K562 (cell line): ENCODE measurements at regions not wholly inside any gene's neighbourhood (a gene's known extent, or its start where the extent isn't known, plus 50 kb on each side); places are given as distances from the start of the nearest gene placed in this dataset.

ENCODE experiments used
- ATF1 ChIP-seq, 2 experiments: fragments of 450-650 bp in 1 of 2; IDR thresholded peaks; 2 replicates each; pipeline ENCODE4 v1.6.1; 2016; ENCODE audit warnings: missing compliant biosample characterization in 1 of 2, missing genetic modification characterization in 1 of 2
- BMI1 ChIP-seq: fragments of 150-350 bp; IDR thresholded peaks from 2 replicates; pipeline ENCODE4 v1.6.1; 2014; ENCODE audit warnings: low read length
- CBFB ChIP-seq: sonication (generic); formaldehyde crosslinking; IDR thresholded peaks from 2 replicates; pipeline ENCODE4 v1.4.0; 2020; ENCODE audit warnings: mild to moderate bottlenecking, missing genetic modification reagents
- CC2D1A ChIP-seq: fragments of 450-650 bp; IDR thresholded peaks from 2 replicates; pipeline ENCODE4 v1.6.1; 2017; ENCODE audit warnings: mild to moderate bottlenecking
- CREB1 ChIP-seq, 2 experiments: sonication (generic) in 1 of 2; formaldehyde crosslinking in 1 of 2; IDR thresholded peaks; 2 replicates each; pipeline versions ENCODE4 v1.6.1 to v1.8.0; 2012 to 2022; ENCODE audit warnings: inconsistent platforms in 1 of 2, mild to moderate bottlenecking in 1 of 2, missing genetic modification reagents in 1 of 2, moderate library complexity in 1 of 2
- CTBP1 ChIP-seq: fragments of 450-650 bp; IDR thresholded peaks from 2 replicates; pipeline ENCODE4 v1.6.1; 2016; ENCODE audit warnings: borderline replicate concordance
- DACH1 ChIP-seq: fragments of 450-650 bp; IDR thresholded peaks from 2 replicates; pipeline ENCODE4 v1.6.1; 2018; ENCODE audit not compliant: partially characterized antibody
- FOXA3 ChIP-seq, 2 experiments: fragments of 450-650 bp in 1 of 2; sonication (generic) in 1 of 2; formaldehyde crosslinking; IDR thresholded peaks in 1 of 2; conservative IDR thresholded peaks in 1 of 2; 2 replicates each; pipeline versions ENCODE4 v1.4.0 to v1.8.0; 2020 to 2022; ENCODE audit warnings: mild to moderate bottlenecking in 2 of 2, missing genetic modification reagents in 1 of 2
- GATAD2B ChIP-seq: fragments of 450-650 bp; IDR thresholded peaks from 2 replicates; pipeline ENCODE4 v1.6.1; 2017; ENCODE audit warnings: mild to moderate bottlenecking, borderline replicate concordance
- JUN ChIP-seq, 2 experiments: sonication (generic) in 1 of 2; formaldehyde crosslinking in 1 of 2; IDR thresholded peaks; 2 replicates each; pipeline versions ENCODE4 v1.6.1 to v1.8.0; 2012 to 2022; ENCODE audit warnings: borderline replicate concordance in 2 of 2, mild to moderate bottlenecking in 2 of 2, improper control_type of control experiment in 1 of 2, low read depth in 1 of 2, low read length in 1 of 2, missing genetic modification reagents in 1 of 2
- KLF16 ChIP-seq: IDR thresholded peaks from 2 replicates; pipeline ENCODE4 v1.6.1; 2016; ENCODE audit warnings: antibody characterized with exemption
- MIER1 ChIP-seq: fragments of 450-650 bp; IDR thresholded peaks from 2 replicates; pipeline ENCODE4 v1.6.1; 2016; ENCODE audit warnings: antibody characterized with exemption, mild to moderate bottlenecking, low read depth
- MYC ChIP-seq, 2 experiments: fragments of 250-450 bp in 1 of 2; sonication (Bioruptor Pico) in 1 of 2; IDR thresholded peaks; 2 replicates each; pipeline versions ENCODE4 v1.5.1 to v1.6.1; 2012 to 2021; ENCODE audit warnings: low read depth in 2 of 2, borderline replicate concordance in 1 of 2, improper control_type of control experiment in 1 of 2, low read length in 1 of 2, mild to moderate bottlenecking in 1 of 2, moderate library complexity in 1 of 2
- PHF20 ChIP-seq: fragments of 450-650 bp; IDR thresholded peaks from 2 replicates; pipeline ENCODE4 v1.6.1; 2018; ENCODE audit not compliant: partially characterized antibody
- RB1 ChIP-seq: fragments of 450-650 bp; IDR thresholded peaks from 2 replicates; pipeline ENCODE4 v1.6.1; 2017; ENCODE audit warnings: low read depth, mild to moderate bottlenecking
- RBM22 ChIP-seq: fragments of 200-400 bp; formaldehyde crosslinking; IDR thresholded peaks from 2 replicates; pipeline ENCODE4 v1.6.1; 2018; ENCODE audit warnings: low read length, low read depth; ENCODE audit not compliant: poor library complexity, severe bottlenecking
- SMARCC2 ChIP-seq: fragments of 450-650 bp; IDR thresholded peaks from 2 replicates; pipeline ENCODE4 v1.6.1; 2017; ENCODE audit warnings: antibody characterized with exemption, moderate library complexity, mild to moderate bottlenecking, low read depth
- SMARCE1 ChIP-seq: fragments of 450-650 bp; IDR thresholded peaks from 2 replicates; pipeline ENCODE4 v1.7.1; 2016; ENCODE audit warnings: mild to moderate bottlenecking
- TAF1 ChIP-seq: IDR thresholded peaks from 2 replicates; pipeline ENCODE4 v1.6.1; 2011; ENCODE audit warnings: mild to moderate bottlenecking, low read length, moderate library complexity; ENCODE audit not compliant: insufficient read depth, control insufficient read depth, severe bottlenecking; ENCODE audit errors: extremely low read depth
- XRCC5 ChIP-seq: fragments of 200-400 bp; formaldehyde crosslinking; IDR thresholded peaks from 2 replicates; pipeline ENCODE4 v1.6.1; 2017; ENCODE audit warnings: low read depth, mild to moderate bottlenecking, low read length
- ZEB2 ChIP-seq: fragments of 450-650 bp; IDR thresholded peaks from 2 replicates; pipeline ENCODE4 v1.6.1; 2016
- ZNF408 ChIP-seq: fragments of 250-450 bp; sonication (Bioruptor Pico); IDR thresholded peaks from 2 replicates; pipeline ENCODE4 v1.4.0; 2020; ENCODE audit warnings: low read depth, mild to moderate bottlenecking, moderate library complexity
- ZNF41 ChIP-seq: fragments of 250-450 bp; sonication (Bioruptor Pico); conservative IDR thresholded peaks from 2 replicates; pipeline ENCODE4 v1.4.0; 2020; ENCODE audit warnings: mild to moderate bottlenecking
- ZNF76 ChIP-seq: fragments of 250-450 bp; sonication (Bioruptor Pico); IDR thresholded peaks from 2 replicates; pipeline ENCODE4 v1.4.0; 2020; ENCODE audit warnings: mild to moderate bottlenecking, moderate library complexity, borderline replicate concordance
- TF ChIP-seq, protein P1 (sequence below): fragments of 450-650 bp; formaldehyde crosslinking; IDR thresholded peaks from 2 replicates; pipeline ENCODE4 v1.4.0; 2020; ENCODE audit warnings: mild to moderate bottlenecking, moderate library complexity
- TF ChIP-seq, protein P2 (sequence below): fragments of 250-450 bp; sonication (Bioruptor Pico); IDR thresholded peaks from 2 replicates; pipeline ENCODE4 v1.8.0; 2022; ENCODE audit warnings: inconsistent platforms, mild to moderate bottlenecking, moderate library complexity, borderline replicate concordance

DNA sequence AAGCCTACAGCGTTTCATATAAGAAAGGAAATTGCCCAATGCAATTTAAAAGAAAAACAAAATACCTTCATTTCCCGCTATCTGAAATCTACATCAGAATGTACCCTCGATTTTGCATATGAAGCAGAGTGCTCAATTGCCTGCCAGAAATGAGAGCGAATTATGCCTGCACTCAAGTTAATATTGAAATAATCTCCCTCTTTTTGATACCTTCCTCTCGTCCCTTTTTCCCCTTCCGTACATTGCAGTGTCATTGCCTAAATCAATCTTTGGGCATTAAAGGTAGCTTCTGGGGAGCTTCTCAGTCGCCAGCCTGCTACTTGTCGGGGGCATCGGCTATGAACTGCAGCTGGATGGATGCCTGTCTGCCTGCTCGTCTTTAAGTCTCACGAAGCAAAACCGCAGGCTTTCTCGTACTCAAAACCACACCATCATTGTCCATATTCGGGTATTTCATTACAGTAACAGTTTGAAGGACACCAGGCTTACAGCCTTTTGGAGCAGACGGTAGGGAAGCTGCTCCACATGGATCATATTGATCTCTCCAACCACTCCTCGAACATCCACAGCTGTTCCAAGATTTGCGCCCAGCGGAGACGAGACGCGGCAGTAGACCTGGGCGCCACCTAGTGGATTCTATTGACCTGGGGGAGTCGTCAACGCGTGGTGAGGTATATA, 64.0 kb upstream of the HNRNPA3 start (continued):
- TF ChIP-seq PHF20 (no peak), MIER1 (0 out of 2 replicates have a peak, but pooled peaks have one; percentile 20), MYC (IDR thresholded peaks at IDR 0.05; ENCODE audit: low read depth, low read length) (peak; percentile 80), MYC (CRISPR knock-in tag; IDR thresholded peaks at IDR 0.05; ENCODE audit: borderline replicate concordance, low read depth) (no peak), RB1 (peak; percentile 75; the same call in 1 of the 2 replicates), FOXA3 (CRISPR knock-in tag; conservative IDR thresholded peaks at IDR 0.05 in 1 of 2, IDR thresholded peaks at IDR 0.05 in 1 of 2) (no peak), ZNF41 (no peak), DACH1 (peak; percentile 75), BMI1 (peak; percentile 75; the same call in 1 of the 2 replicates), XRCC5 (0 out of 2 replicates have a peak, but pooled peaks have one; percentile 63), SMARCC2 (0 out of 2 replicates have a peak, but pooled peaks have one; percentile 51), CBFB (CRISPR knock-in tag) (peak; percentile 90; the same call in 1 of the 2 replicates), KLF16 (peak; percentile 29; the same call in 1 of the 2 replicates), RBM22 (no peak), SMARCE1 (0 out of 2 replicates have a peak, but pooled peaks have one; percentile 57), ZNF408 (CRISPR knock-in tag) (no peak), TAF1 (no peak), CTBP1 (peak; percentile 62), ZNF76 (CRISPR knock-in tag) (no peak), ATF1 (CRISPR knock-in tag; IDR thresholded peaks at IDR 0.05) (no peak), ATF1 (tag; IDR thresholded peaks at IDR 0.05) (peak; percentile 67), JUN (IDR thresholded peaks at IDR 0.05; ENCODE audit: borderline replicate concordance, low read depth, low read length) (peak; percentile 39; the same call in 1 of the 2 replicates), JUN (CRISPR knock-in tag; IDR thresholded peaks at IDR 0.05; ENCODE audit: borderline replicate concordance) (no peak), CC2D1A (no peak), ZEB2 (0 out of 2 replicates have a peak, but pooled peaks have one; percentile 16), GATAD2B (no peak), CREB1 (IDR thresholded peaks at IDR 0.05) (peak; percentile 54; the same call in 1 of the 2 replicates), CREB1 (CRISPR knock-in tag; IDR thresholded peaks at IDR 0.05) (no peak)
- TF ChIP-seq, protein P1, sequence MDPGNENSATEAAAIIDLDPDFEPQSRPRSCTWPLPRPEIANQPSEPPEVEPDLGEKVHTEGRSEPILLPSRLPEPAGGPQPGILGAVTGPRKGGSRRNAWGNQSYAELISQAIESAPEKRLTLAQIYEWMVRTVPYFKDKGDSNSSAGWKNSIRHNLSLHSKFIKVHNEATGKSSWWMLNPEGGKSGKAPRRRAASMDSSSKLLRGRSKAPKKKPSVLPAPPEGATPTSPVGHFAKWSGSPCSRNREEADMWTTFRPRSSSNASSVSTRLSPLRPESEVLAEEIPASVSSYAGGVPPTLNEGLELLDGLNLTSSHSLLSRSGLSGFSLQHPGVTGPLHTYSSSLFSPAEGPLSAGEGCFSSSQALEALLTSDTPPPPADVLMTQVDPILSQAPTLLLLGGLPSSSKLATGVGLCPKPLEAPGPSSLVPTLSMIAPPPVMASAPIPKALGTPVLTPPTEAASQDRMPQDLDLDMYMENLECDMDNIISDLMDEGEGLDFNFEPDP (CRISPR knock-in tag), result no peak
- TF ChIP-seq, protein P2, sequence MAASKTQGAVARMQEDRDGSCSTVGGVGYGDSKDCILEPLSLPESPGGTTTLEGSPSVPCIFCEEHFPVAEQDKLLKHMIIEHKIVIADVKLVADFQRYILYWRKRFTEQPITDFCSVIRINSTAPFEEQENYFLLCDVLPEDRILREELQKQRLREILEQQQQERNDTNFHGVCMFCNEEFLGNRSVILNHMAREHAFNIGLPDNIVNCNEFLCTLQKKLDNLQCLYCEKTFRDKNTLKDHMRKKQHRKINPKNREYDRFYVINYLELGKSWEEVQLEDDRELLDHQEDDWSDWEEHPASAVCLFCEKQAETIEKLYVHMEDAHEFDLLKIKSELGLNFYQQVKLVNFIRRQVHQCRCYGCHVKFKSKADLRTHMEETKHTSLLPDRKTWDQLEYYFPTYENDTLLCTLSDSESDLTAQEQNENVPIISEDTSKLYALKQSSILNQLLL (CRISPR knock-in tag), result no peak
